Endothelial cell of umbilical vein (primary cell): ENCODE measurements at regions not wholly inside any gene's neighbourhood (a gene's known extent, or its start where the extent isn't known, plus 50 kb on each side); places are given as distances from the start of the nearest gene placed in this dataset.

Source experiments
- BruUV-seq: library from RNA; stranded (reverse); fragments of 400-500 nt; replicated peaks from 2 replicates; lab custom pipeline; 2021; lab: Mats Ljungman, UMichigan
- CTCF ChIA-PET: fragments of 300-600, 350-600 bp; sonication (Branson Sonifier 250); formaldehyde crosslinking; loops from one replicate; lab custom pipeline; 2021; ENCODE audit warnings: antibody characterized with exemption, inconsistent platforms; lab: Charles Lee
- POLR2A ChIA-PET: fragments of 300-600, 350-600 bp; sonication (Branson Sonifier 250); formaldehyde crosslinking; loops from one replicate; lab custom pipeline; 2021; ENCODE audit warnings: antibody characterized with exemption, inconsistent platforms; lab: Charles Lee
- DNase-seq: peaks from one replicate; pipeline ENCODE4 v3.0.0-alpha.2; 2011; ENCODE audit warnings: low read depth, low spot score
- FAIRE-seq: peaks from 2 replicates; lab custom pipeline; 2011; peaks lifted over from hg19 to GRCh38; lab: Jason Lieb, UNC
- H2AFZ ChIP-seq: 2 replicates; pipeline ENCODE4 v1.6.0; 2012; ENCODE audit warnings: low read depth, low read length, control low read depth, inconsistent platforms
- H3K27ac ChIP-seq: 2 replicates; pipeline ENCODE4 v1.5.1; 2011; ENCODE audit warnings: low read depth, mild to moderate bottlenecking, control low read depth, low read length, moderate library complexity; ENCODE audit not compliant: insufficient read depth
- H3K27me3 ChIP-seq, 2 experiments: 2 replicates each; pipeline versions ENCODE4 v1.6.0 to v1.6.1; 2011; ENCODE audit warnings: low read length in 2 of 2, mixed read lengths in 1 of 2; ENCODE audit not compliant: control insufficient read depth in 2 of 2, insufficient read depth in 2 of 2
- H3K36me3 ChIP-seq, 2 experiments: 2 replicates in 1 of 2; 3 replicates in 1 of 2; pipeline ENCODE4 v1.5.1; 2011; ENCODE audit warnings: low read length in 2 of 2, mild to moderate bottlenecking in 1 of 2, moderate library complexity in 1 of 2; ENCODE audit not compliant: control insufficient read depth in 2 of 2, insufficient read depth in 2 of 2; ENCODE audit errors: extremely low read depth in 1 of 2
- H3K4me1 ChIP-seq: 3 replicates; pipeline ENCODE4 v1.5.1; 2011; ENCODE audit warnings: mild to moderate bottlenecking, low read length; ENCODE audit not compliant: control insufficient read depth, insufficient read depth; ENCODE audit errors: extremely low read depth
- H3K4me2 ChIP-seq: 2 replicates; pipeline ENCODE4 v1.6.1; 2011; ENCODE audit warnings: low read length, control low read depth, mixed read lengths; ENCODE audit not compliant: insufficient read depth
- H3K4me3 ChIP-seq, 3 experiments: fragments of 200-600 bp in 1 of 3; sonication (generic), shearing (Covaris generic) in 1 of 3; replicated peaks in 1 of 3; 2 replicates each; pipeline ENCODE4 v1.5.1; 2011 to 2016; ENCODE audit warnings: control low read depth in 3 of 3, low read length in 3 of 3, mild to moderate bottlenecking in 2 of 3, inconsistent platforms in 1 of 3, low read depth in 1 of 3, moderate library complexity in 1 of 3; ENCODE audit not compliant: insufficient read depth in 1 of 3
- H3K79me2 ChIP-seq: 2 replicates; pipeline ENCODE4 v1.6.0; 2012; ENCODE audit warnings: low read length, inconsistent platforms; ENCODE audit not compliant: control insufficient read depth, insufficient read depth
- H3K9ac ChIP-seq: replicated peaks from 2 replicates; pipeline ENCODE3; 2011; ENCODE audit warnings: low read length, control low read depth; ENCODE audit not compliant: insufficient read depth; ENCODE audit errors: extremely low read depth
- H3K9me1 ChIP-seq: replicated peaks from 3 replicates; pipeline ENCODE4 v1.6.0; 2011; ENCODE audit warnings: mild to moderate bottlenecking, low read length; ENCODE audit not compliant: control insufficient read depth, insufficient read depth; ENCODE audit errors: extremely low read depth
- H3K9me3 ChIP-seq: replicated peaks from 2 replicates; pipeline ENCODE4 v1.5.1; 2012; ENCODE audit warnings: low read length, inconsistent platforms; ENCODE audit not compliant: control insufficient read depth, insufficient read depth
- H4K20me1 ChIP-seq: replicated peaks from 2 replicates; pipeline ENCODE3; 2011; ENCODE audit warnings: mild to moderate bottlenecking, low read length; ENCODE audit not compliant: control insufficient read depth, insufficient read depth; ENCODE audit errors: extremely low read depth
- CTCF ChIP-seq, 2 donors: IDR thresholded peaks; 1 replicate in 1 of 2; 2 replicates in 1 of 2; pipeline ENCODE4 v1.5.1; 2011; ENCODE audit warnings: low read length in 2 of 2, mild to moderate bottlenecking in 2 of 2, moderate library complexity in 2 of 2, control low read depth in 1 of 2, inconsistent platforms in 1 of 2, low read depth in 1 of 2; ENCODE audit not compliant: insufficient read depth in 1 of 2; ENCODE audit errors: extremely low read depth in 1 of 2
- EZH2 ChIP-seq: IDR thresholded peaks from 2 replicates; pipeline ENCODE4 v1.6.1; 2012; ENCODE audit warnings: borderline replicate concordance, low read depth, mild to moderate bottlenecking, moderate library complexity, low read length, inconsistent platforms; ENCODE audit not compliant: severe bottlenecking
- FOS ChIP-seq: IDR thresholded peaks from 2 replicates; pipeline ENCODE4 v1.6.1; 2011; ENCODE audit warnings: mild to moderate bottlenecking, low read length, moderate library complexity, borderline replicate concordance; ENCODE audit not compliant: insufficient read depth
- GATA2 ChIP-seq: IDR thresholded peaks from 2 replicates; pipeline ENCODE4 v1.7.0; 2011; ENCODE audit warnings: low read depth, mild to moderate bottlenecking, moderate library complexity, mixed read lengths, low read length; ENCODE audit not compliant: insufficient read length, insufficient read depth
- JUN ChIP-seq: IDR thresholded peaks from 2 replicates; pipeline ENCODE4 v1.6.1; 2011; ENCODE audit warnings: borderline replicate concordance, low read depth; ENCODE audit not compliant: insufficient read length, insufficient read depth
- MAX ChIP-seq: IDR thresholded peaks from 2 replicates; pipeline ENCODE4 v1.6.1; 2011; ENCODE audit not compliant: insufficient read depth, insufficient read length
- MYC ChIP-seq: IDR thresholded peaks from one replicate; pipeline ENCODE4 v1.6.1; 2011; ENCODE audit warnings: mild to moderate bottlenecking, low read depth, low read length
- POLR2A ChIP-seq: IDR thresholded peaks from 2 replicates; pipeline ENCODE4 v1.6.1; 2012; ENCODE audit warnings: low read depth, mild to moderate bottlenecking, control low read depth, low read length
- POLR2AphosphoS5 ChIP-seq: IDR thresholded peaks from 2 replicates; pipeline ENCODE4 v1.6.1; 2012; ENCODE audit warnings: low read depth, mild to moderate bottlenecking, control low read depth, low read length, moderate library complexity; ENCODE audit not compliant: insufficient read depth
- dilution Hi-C: fragments of 300-500 bp; cut with MboI; formaldehyde crosslinking; loops from one replicate; pipeline ENCODE4 v1.15.0; 2019; ENCODE audit warnings: low sequenced_read_pairs; ENCODE audit not compliant: extremely low pct_ligation_motif_present
- intact Hi-C: fragments of 100-400 bp; cut with micrococcal nuclease; formaldehyde crosslinking; loops from one replicate; pipeline ENCODE4 v1.10.0; 2022

- H3K79me2 ChIP-seq: no peaks in the 10 kb centered on the region
- dilution Hi-C loops (no loop called here), intact Hi-C loops (no loop called here)
- FAIRE-seq (no peak), DNase-seq (no peak)
- CTCF ChIA-PET: no interaction called here
- no peak overlapping the region for H2AFZ ChIP-seq
- H3K9me1 ChIP-seq: no peaks in the 10 kb centered on the region
- no peaks in the 10 kb centered on the region for H3K9me3 ChIP-seq
- no peaks in the 10 kb centered on the region for H3K27me3 ChIP-seq
- no peak overlapping the region for H3K27ac ChIP-seq
- no peak overlapping the region for H3K9ac ChIP-seq
- BruUV-seq: no TSS peak
- no peak overlapping the region for H3K4me3 ChIP-seq
- H4K20me1 ChIP-seq: no peaks in the 10 kb centered on the region
- H3K36me3 ChIP-seq: no peaks in the 10 kb centered on the region
- POLR2A ChIA-PET: no interaction called here
- no peak overlapping the region for H3K4me2 ChIP-seq
- no peaks in the 10 kb centered on the region for H3K4me1 ChIP-seq
- TF ChIP-seq JUN (no peak), MYC (no peak), FOS (no peak), GATA2 (no peak), EZH2 (no peak), MAX (no peak), CTCF (IDR thresholded peaks at IDR 0.05; ENCODE audit: extremely low read depth in 1 of 2, insufficient read depth in 1 of 2, low read depth in 1 of 2, low read length in 2 of 2) (no peak), POLR2AphosphoS5 (no peak), POLR2A (no peak)
Measured at GRCh38 chr7:85805249-85805648, 618.4 kb upstream of the SEMA3D start.
